ENCODE measurements at regions not wholly inside any gene's neighbourhood (a gene's known extent, or its start where the extent isn't known, plus 50 kb on each side); places are given as distances from the start of the nearest gene placed in this dataset.

- Histone ChIP-seq H3K9ac (ENCODE audit: low read length) (no peak overlapping the region), H3K4me3 (replicated peaks in 1 of 2; ENCODE audit: low read depth in 1 of 2, low read length in 2 of 2) (no peak overlapping the region), H3K9me2 (ENCODE audit: insufficient read depth) (no peaks in the 10 kb centered on the region), H3K79me2 (ENCODE audit: insufficient read depth, low read length) (no peaks in the 10 kb centered on the region), H3K27ac (ENCODE audit: low read depth, low read length) (no peak overlapping the region), H3K27me3 (ENCODE audit: insufficient read depth, low read length) (no peaks in the 10 kb centered on the region), H4K20me1 (ENCODE audit: insufficient read depth) (no peaks in the 10 kb centered on the region), H3K9me3 (ENCODE audit: control insufficient read depth in 1 of 2, insufficient read depth in 1 of 2, low read depth in 1 of 2, low read length in 2 of 2) (no peaks in the 10 kb centered on the region; a peak in 1 of 4 replicates), H3K4me1 (ENCODE audit: control insufficient read depth in 1 of 2, insufficient read depth in 2 of 2, low read length in 2 of 2) (no peaks in the 10 kb centered on the region), H3K4me2 (ENCODE audit: low read length) (no peak overlapping the region), H3K36me3 (ENCODE audit: control insufficient read depth in 1 of 2, insufficient read depth in 2 of 2, low read length in 2 of 2) (no peaks in the 10 kb centered on the region), H2AFZ (ENCODE audit: low read depth, low read length, poor library complexity, severe bottlenecking) (no peak overlapping the region)
- CTCF ChIA-PET: no interaction called here
- no peak for DNase-seq (ENCODE audit: low read depth, low spot score)
- ATAC-seq: no peak
- intact Hi-C loops (cut with micrococcal nuclease): no loop called here
- POLR2A ChIA-PET: no interaction called here
- TF ChIP-seq SIN3A (IDR thresholded peaks at IDR 0.05; ENCODE audit: low read depth): no peak
- no peak for TF ChIP-seq FOSL1 (IDR thresholded peaks at IDR 0.05; ENCODE audit: low read depth)
- RAD21 ChIA-PET (ENCODE audit: low non-redundant PET in 1 of 2, low total read pairs in 2 of 2, uncharacterized antibody in 2 of 2, unreplicated experiment in 2 of 2): no interaction called here
- no TSS peak for BruUV-seq (replicated peaks)
Measured at GRCh38 chr13:84097148-84097547, 214.9 kb upstream of the SLITRK1 start.

GRCh38 chr13:84096216-84096615, 213.9 kb upstream of the SLITRK1 start:
- no peak for DNase-seq (ENCODE audit: low read depth, low spot score)
- ATAC-seq: no peak
- Histone ChIP-seq H4K20me1 (ENCODE audit: insufficient read depth) (no peaks in the 10 kb centered on the region), H3K9me3 (ENCODE audit: control insufficient read depth in 1 of 2, insufficient read depth in 1 of 2, low read depth in 1 of 2, low read length in 2 of 2) (no peaks in the 10 kb centered on the region; a peak in 1 of 4 replicates), H3K4me2 (ENCODE audit: low read length) (no peak overlapping the region), H3K4me1 (ENCODE audit: control insufficient read depth in 1 of 2, insufficient read depth in 2 of 2, low read length in 2 of 2) (no peaks in the 10 kb centered on the region), H3K27me3 (ENCODE audit: insufficient read depth, low read length) (no peaks in the 10 kb centered on the region), H3K9me2 (ENCODE audit: insufficient read depth) (no peaks in the 10 kb centered on the region), H3K79me2 (ENCODE audit: insufficient read depth, low read length) (no peaks in the 10 kb centered on the region), H3K36me3 (ENCODE audit: control insufficient read depth in 1 of 2, insufficient read depth in 2 of 2, low read length in 2 of 2) (no peaks in the 10 kb centered on the region), H2AFZ (ENCODE audit: low read depth, low read length, poor library complexity, severe bottlenecking) (no peak overlapping the region), H3K9ac (ENCODE audit: low read length) (no peak overlapping the region), H3K27ac (ENCODE audit: low read depth, low read length) (no peak overlapping the region), H3K4me3 (replicated peaks in 1 of 2; ENCODE audit: low read depth in 1 of 2, low read length in 2 of 2) (no peak overlapping the region)
- intact Hi-C loops (cut with micrococcal nuclease): no loop called here
- CTCF ChIA-PET: no interaction called here
- TF ChIP-seq MAX (IDR thresholded peaks at IDR 0.05): no peak
- TF ChIP-seq ZBTB33 (IDR thresholded peaks at IDR 0.05; ENCODE audit: extremely low read depth, insufficient replicate concordance, low read length): no peak
- no peak for TF ChIP-seq RAD21 (IDR thresholded peaks at IDR 0.05; ENCODE audit: low read depth)
- no peak for TF ChIP-seq JUND (IDR thresholded peaks at IDR 0.05)
- TF ChIP-seq YY1 (IDR thresholded peaks at IDR 0.05; ENCODE audit: extremely low read depth, insufficient replicate concordance, low read depth, low read length): no peak
- TF ChIP-seq CBX3 (IDR thresholded peaks at IDR 0.05; ENCODE audit: low read depth): no peak
- TF ChIP-seq ZNF274 (IDR thresholded peaks at IDR 0.05; ENCODE audit: low read depth, low read length): no peak
- POLR2A ChIA-PET: no interaction called here
- no TSS peak for BruUV-seq (replicated peaks)
- RAD21 ChIA-PET (ENCODE audit: low non-redundant PET in 1 of 2, low total read pairs in 2 of 2, uncharacterized antibody in 2 of 2, unreplicated experiment in 2 of 2): no interaction called here

All from HCT116 (cell line).